ENCODE measurements at regions not wholly inside any gene's neighbourhood (a gene's known extent, or its start where the extent isn't known, plus 50 kb on each side); places are given as distances from the start of the nearest gene placed in this dataset.

DNA sequence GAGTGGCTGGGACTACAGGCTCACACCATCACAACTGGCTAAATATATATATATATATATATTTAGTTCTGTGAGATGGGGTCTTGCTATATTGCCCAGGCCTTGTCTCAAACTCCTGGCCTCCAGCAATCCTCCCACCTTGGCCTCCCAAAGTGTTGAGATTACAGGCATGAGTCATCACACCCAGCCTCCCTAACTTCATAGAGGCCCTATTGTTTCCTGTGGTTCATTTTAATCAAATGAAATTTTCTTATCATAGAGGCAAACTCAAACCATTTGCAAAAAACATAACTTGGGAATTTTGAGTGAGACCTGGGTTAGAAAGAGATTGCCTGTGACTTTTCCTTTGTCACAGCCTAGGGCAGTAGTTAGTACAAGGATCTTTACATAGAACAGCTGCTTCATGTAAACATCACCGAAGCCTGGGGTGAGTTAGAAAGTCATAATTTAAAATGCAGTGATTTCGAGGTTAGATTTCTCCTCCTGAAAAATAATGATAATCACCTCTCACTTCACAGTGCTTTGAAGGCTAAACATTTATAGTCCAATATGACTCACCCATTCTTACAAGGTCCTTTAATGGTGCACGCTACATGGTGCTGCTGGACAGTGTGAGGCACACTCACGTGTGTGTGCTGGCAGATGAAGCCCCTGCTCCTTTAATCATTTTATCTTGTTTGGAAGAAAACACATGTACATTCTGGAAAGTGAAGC, 188.9 kb downstream of the RHOU start:
- no peak for DNase-seq

DNA sequence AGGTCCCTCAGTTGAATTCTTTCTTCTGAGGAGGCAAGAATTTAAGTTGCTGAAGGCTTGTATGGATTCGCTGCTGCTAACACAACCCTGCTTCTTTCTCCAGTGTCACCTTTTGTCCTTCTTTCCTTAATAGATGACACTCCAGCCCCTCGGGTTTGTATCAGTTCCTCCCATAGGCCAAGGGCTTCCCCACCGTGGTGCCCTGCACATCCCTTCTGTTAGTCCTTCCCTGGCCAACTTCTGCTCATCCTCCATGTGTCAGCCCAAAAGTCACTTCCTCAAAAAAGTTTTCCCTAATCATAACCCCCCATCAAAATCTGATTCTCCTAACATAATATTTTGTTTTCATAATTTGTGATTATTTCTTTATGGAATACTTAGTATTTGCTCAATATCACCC, 190.4 kb downstream of the RHOU start:
- no peak for DNase-seq

DNA sequence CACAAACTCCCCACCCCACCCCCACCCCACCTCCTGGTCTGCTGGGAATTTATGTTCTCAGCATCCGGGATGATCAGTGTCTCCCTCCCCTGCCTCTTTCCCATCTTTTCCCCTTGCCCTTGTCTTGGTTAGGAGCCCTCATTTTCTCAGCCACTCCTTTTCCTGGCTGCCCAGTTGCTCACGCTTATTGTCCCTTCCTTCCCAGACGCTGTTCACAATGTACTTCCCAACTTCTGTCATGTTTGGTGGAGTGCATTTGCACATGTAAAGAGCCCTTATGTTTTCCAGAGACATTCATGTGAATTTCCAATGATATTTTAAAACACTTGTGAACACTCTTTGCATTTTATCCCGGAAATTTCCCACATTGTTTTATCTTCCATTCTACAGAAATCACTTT, 192.1 kb downstream of the RHOU start:
- DNase-seq = no peak

DNA sequence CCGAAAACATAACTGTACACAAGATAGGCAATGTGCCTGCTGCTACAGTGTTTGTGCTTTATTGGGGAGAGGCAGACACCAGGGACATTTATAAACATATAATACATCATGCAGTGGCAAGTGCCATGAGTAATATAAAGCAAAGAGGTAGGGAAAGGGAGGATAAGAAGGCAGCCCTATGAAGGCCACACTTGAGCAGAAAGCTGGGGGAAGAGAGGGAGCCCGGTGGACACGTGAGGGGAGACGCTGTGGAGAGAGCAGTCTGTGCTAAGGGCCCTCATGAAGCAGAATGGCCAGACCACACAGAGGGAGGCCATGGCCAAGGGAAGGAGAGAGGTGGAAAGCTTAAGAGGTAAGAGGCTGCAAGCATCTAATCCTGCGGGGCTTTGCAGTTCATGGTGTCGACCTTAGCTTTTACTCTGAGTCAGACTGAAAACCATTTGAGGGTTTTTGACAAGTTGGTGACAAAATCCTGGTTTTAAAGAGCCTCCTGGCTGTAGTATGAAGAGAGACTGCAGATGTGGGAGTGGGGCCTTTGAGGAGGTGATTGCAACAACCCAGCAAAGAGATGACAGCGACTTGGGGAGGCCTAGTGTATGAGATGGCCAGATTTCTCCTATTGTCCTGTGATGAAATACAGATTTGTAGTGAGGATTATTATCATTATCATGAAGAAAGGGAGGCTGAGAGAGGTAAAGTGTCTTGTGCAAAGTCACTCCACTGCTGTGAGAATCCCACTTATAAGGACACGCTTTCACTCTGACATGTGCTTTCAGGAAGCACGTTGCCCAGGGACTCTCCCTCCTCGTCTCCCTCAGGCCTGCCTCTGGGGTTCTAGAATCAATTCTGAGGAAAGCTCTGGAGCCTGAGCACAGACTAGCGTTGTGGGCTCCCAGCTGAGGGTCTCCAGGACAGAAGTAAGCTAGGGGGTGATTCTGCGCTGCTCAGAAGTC, 192.9 kb downstream of the RHOU start:
- DNase-seq = no peak

DNA sequence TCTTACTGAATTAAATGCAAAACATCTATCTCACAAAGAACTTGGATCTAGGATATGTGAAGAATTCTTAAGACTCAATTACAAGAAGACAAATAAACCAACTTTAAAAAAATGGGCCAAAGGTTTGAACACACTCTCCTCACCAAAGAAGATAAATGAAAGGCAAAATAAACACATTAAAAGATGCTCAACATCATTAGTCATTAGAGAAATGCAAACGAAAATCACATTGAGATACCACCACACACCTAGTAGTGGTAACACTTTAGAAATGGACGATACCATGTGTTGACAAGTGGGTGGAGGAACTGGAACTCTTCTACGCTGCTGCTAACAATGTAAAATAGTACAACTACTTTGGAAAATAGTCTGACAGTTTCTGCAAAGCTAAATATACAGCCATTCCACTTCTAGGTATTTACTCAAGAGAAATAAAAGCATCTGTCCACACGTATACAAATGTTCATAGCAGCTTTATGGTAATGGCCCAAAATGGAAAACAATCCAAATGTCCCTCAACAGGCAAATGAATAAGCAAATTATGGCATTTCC, 194.3 kb downstream of the RHOU start:
- DNase-seq = no peak

DNA sequence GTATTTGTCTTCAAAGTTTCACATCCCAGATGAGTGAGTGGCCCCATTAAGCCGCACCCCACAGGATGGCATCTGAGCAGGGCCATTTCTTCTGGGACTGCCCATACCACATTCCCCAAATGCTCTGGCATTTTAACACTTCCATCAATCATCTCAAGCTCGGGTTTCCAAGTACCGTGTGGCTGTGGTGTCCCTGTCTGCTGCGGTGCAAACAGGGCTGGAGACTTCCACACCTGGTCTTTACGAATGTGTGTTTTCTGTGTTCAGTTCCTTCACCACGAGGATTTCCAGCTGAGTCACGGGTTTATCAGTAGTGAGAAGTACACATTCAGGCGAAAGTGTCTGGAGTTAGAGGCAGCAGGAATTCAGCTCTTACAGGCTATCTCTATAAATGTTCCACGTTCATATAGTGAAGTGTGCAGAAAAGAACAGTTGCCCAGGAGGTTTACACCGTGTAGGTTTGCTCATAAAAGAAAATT, 195.2 kb downstream of the RHOU start:
- no peak for DNase-seq

DNA sequence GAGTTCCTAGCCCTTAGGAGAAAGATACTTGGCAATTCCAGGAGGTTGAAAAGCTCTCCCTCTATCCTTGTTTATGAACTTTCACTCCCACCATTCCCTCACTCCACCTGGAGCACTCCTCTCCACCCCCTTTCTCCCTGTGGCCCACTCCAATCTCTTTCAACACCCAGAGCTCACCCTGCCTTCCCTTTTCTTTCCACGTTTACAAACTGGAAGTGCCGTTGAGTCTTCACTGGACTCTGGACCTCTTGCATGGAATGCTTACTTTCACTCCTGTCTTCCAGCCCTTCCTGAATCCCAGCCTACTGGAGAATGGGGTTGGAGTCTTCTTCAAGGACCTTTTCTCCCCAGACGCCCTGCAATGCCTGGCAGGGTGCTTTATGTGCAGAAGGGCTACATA, 198.5 kb downstream of the RHOU start:
- DNase-seq = no peak

DNA sequence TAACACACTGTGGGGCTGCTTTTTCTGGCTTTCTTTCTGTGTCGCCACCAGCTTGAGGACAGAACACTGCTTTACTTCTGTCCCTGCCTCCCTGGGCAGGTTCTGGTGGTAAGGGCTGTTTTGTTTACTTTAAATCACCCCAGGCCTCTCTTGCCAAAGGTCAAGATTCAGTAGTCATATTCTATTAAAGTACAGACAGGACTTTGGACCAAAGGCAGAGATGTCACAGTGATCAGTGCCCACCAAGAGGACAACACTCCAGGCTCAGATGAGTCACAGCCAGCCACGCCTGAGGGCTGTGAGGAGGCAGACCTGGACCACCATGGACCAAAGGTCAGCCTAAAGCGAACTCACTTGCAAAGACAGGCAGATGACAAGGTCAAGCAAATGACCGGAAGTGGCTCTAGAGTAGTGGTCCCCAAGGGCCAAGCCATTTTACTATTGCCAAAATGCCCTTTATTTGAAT, 200.0 kb downstream of the RHOU start:
- DNase-seq = no peak

DNA sequence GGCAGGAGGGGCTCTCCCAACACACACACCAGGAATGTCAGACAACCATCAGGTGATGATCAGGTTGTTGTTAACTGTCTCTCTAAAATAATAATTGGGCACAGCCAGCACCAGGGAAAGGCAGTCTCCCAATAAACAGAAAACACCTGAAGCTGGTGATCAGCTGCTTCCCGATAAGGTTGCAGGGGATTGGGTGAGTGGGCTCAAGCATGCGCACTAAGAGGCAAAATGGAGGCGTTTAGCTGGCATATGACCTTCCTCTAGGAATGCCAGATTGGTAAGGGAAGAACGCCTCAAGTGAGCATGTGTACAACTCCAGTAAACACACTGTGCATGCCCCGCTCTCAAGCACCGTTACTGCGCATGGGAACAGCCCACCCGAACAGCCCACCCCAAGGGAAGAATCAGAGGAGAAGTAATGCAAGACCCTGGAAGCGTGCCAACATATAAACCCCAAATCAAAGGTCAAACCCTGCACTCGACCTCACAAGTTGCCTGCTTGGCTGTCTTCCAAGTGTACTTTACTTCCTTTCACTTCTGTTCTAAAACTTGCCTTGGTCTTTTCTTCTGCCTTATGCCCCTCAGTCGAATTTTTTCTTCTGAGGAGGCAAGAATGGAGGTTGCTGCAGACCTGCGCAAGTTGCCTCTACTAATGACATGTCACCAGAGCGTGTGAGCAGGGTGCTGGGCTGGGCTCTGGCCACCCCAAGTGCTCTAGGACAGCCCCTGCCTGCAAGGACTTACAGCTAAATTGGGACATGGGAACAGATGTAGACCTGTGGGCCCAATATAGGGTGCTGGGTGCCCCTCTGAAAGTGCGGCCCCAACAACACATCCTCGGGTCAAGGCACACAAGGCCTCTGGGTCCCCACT, 200.8 kb downstream of the RHOU start:
- no peak for DNase-seq

DNA sequence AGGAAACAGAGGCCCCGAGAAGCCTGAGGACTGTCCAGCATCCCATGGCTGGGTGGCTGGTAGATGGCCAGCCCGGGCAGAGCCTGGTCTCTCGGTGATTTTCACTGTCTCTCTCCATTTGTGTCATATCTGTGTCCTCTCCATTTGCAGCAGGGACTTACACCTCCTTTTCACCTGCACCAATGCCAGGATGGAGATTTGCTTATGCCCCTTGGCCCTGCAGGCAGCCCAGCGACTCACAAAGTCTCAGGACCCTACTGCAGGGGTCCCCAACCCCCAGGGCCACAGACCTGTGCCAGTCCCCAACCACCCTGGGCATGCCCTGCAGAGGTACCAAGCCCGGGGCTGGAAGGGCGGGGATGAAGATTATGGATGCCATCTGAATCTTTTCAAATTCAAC, 201.6 kb downstream of the RHOU start:
- no peak for DNase-seq

DNA sequence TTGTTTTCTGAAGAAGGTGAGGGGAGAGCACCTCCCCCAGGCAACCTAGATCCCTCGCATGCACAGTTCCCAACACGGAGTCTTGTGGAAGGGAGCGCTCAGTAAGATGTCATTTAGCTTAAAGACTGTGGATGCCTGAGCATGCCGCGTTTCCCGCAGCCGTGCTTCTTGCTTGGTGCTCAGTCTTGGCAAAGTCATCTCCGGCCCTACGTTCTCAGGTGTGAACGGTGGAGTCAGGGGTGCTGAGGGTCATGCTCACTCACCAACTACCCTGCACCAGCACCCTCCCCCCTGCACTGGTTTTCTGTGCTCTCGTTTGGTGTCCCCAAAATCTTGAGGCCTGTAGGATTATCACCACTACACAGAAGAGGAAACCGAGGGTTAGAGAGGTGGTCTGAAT, 202.1 kb downstream of the RHOU start:
- DNase-seq = no peak

DNA sequence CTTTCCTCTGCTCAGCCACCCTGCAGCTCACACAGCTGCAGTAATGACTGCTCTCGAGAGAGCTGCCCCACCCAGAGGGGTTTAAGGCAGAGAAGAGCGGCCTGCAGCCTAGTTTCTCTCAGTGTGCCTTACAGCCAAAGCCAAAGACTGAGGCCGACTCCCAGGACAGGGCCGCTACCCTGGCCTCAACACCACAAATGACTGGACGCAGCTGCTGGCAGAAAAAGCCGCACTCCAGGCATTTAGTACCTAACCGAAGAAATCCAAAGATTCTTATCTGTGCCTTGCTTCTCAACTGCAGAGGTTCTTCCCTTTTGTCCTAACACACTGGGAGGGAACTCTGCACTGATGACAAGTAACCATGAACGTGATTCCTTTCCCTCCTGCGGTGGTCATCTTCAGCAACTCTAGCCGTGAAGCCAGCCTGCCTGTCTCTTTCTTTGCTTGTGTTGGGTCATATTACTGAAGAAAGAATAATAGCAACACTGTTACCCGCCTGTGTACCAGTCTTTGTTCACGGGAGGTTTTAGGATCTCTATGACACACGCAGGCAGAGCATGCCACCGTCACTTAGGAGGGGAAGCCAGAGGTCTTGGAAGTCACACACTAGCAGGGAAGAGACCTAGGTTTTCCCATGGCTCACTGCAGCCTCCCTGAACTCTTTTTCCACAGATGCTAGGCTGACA, 202.7 kb downstream of the RHOU start:
- DNase-seq = no peak

DNA sequence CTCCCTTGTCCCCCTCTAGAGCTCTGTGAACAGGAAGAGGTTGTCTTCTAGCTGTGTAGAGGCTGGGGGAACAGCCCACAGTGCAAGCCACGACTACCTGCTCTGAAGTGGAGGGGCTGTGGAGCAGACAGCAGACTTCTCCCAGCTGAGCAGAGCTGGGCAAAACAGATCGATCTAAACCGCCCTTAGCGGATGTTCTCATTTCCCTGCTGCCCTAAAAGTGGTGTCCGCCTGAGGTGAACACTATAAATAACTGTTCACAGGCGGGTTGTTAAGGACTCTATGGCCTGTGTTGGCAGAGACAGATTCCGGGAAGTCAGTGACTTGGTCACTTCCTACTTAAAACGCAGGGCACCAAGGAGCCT, 203.2 kb downstream of the RHOU start:
- DNase-seq = no peak

DNA sequence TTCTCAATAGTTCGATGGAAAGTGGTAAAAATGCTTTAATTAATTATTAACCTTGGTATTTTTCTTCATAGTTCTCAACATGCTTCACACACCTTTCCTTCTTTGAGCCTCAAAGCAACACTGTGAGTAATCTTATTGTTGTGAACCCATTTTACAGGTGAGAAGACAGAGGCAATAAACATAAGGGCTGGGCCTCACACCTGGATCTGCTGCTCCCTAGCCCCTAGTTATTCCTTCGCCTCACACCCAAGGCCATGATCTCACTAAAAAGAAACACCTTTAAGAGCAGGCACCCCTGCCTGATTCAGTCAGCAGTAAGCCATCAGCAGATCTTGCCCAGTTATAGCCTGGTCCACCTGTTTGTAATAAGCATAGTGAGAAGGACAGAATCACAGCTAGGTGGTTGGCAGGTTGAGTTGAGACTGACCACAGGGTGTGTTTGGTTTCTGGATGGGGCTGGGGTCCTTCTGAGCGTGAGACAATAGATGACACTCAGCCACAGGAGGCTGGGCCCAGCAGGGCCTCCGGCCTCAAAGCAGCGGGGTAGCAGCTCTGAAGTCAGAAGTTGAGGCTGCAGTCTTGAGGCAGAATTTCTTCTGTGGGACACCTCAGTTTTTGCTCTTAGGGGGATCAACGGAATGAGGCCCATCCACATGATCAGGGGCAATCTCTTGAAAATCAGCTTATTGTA, 203.9 kb downstream of the RHOU start:
- DNase-seq = no peak

DNA sequence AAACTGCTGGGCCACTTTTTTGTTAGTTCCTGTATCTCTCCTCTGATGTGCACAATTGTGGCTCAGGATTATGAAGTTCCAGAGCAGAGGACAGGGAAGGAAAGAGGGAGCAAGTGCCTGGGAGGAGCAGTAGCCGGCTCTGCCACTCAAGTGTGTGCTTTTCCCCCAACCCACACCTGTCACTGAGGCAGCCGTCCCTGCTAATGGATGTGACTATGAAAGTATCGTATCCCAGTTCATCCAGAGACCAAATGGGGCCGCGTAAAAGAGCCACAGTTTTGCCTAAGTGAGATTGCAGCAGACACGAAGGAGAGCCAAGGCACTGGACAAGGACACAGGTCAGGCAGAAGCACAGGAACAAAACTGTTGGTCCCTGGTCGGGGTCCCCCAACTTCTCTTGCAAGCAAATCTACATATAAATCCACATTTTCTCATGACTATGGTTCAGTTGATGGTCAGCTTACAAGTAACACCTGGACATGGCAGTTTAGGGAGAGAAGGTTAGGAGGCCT, 204.7 kb downstream of the RHOU start:
- no peak for DNase-seq

DNA sequence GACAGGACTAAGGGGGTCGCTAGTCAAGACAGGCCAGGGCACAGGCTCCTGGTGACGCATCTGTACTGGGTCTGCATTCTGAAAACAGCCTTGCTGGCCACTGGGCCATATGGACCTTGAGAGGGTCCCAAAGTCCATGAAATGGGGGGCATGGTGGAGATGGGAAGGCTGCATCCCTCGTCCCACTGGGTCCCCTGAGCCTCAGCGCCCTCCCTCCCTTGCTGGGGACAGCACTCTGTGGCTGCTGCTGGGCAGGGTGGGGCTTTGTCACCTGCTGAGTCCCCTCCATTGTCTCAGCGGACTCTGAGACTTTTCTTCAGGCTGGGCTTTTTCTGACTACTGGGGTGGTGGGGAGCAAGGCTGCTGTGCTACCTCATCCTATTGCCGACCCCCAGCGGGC, 205.2 kb downstream of the RHOU start:
- no peak for DNase-seq

DNA sequence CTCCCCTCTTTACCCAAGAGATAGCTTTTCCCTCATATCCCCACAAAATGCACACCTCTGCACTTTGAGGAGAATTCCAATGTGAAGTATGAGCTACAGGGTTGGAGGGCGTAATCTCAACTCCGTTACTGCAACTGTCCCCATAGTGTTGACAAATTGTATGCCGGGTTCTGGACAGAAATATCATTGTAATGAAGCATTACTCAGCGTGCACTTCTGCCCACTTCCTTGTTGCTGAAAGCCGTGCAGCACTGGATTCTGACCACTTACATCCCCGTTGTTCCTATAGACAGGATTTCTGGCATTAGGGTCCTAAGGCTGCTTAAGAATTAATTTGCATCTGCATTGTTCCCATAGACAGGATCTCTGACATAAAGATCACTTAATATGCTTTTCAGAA, 205.6 kb downstream of the RHOU start:
- DNase-seq = no peak

DNA sequence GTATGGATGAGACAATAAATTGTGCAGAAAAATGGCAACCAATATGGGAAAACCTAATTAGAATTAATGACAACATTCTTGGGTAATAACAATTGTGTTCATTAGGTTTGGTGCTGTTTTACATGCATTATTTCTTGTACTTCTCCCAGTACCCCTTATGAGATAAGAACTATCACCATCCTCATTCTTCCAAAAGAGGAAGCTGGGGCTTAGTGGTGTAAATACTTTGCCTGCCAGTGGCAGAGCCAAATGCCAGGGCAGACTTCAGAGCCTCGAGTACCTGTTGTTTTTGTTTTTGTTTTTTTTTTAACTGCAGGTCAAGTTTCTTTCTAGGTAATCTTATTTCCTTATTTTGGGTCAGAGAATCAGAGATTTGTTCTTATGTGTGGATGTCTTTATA, 206.4 kb downstream of the RHOU start:
- DNase-seq = no peak

DNA sequence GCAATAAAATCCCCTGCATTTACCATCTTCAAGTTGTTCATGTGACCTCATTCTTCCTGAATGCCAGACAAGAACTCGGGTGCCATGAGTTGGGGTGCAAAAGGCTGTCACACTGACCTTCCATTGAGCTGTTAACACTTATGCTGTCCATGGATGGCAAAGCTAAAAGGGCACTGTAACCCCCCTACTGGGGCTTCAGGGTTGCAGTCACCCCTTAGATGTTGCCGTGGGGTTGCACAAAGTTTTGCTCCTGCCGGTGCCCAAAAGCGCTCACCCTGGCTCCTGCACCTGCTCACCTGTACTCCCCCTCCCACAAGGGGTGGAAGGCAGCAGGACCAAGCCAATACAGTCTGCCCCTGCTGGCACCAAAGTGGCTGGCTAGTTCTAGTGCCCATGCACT, 208.2 kb downstream of the RHOU start:
- DNase-seq = no peak

DNA sequence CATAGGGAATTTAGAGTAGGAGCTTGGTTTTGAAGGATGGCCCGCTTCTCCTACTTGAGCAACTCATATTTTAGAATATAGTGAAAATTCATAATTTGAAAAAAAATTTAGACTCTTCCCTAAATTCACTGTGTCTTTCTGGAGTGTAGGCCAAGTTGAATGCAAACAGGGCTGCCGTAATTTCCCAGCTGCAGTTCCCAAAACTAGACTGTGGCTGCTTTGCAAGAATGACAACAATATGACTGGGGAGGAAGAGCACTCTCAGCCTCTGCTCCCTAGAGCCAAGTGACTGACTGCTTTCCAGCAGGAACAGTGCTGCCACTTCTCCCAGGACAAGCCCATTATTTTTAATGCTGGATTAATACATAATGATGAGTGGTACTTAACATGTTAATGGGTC, 209.0 kb downstream of the RHOU start:
- DNase-seq = no peak

DNA sequence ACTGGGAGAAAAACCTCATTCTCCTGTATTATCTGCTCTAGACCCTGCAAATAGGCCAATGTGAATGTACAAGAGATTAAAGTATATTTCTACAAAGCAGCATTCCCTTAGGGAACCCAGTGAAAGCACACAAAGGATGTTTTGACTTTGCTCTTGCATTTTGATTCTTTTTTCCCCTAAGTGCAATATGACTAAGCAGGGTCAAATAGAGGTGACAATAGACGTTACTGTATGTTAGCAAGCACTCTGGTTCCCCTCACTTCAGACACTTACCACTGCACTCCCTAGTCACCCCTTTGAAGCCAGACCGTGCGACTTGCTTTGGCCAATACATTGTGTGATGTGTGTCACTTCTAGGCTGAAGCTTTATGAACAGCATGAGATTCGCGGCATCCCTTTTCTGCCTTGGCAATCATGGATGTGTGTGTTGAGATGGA, 209.7 kb downstream of the RHOU start:
- no peak for DNase-seq

Measured in EL (cell line).